Loucy (cell line): ENCODE measurements at regions not wholly inside any gene's neighbourhood (a gene's known extent, or its start where the extent isn't known, plus 50 kb on each side); places are given as distances from the start of the nearest gene placed in this dataset.

Experiments
- CTCF ChIP-seq: fragments of 200-600 bp; sonication (generic); conservative IDR thresholded peaks from 2 replicates; pipeline ENCODE4 v1.5.1; 2014; ENCODE audit warnings: mild to moderate bottlenecking, antibody characterized with exemption, low read length
- EZH2phosphoT487 ChIP-seq: fragments of 200-600 bp; IDR thresholded peaks from 2 replicates; pipeline ENCODE4 v1.6.1; 2018; ENCODE audit warnings: antibody characterized with exemption, mild to moderate bottlenecking, moderate library complexity, borderline replicate concordance

- no peak for TF ChIP-seq CTCF
- no peak for TF ChIP-seq EZH2phosphoT487
Observed at GRCh38 chr13:44676534-44676933, 100.4 kb upstream of the TSC22D1 start.
